ENCODE measurements at regions not wholly inside any gene's neighbourhood (a gene's known extent, or its start where the extent isn't known, plus 50 kb on each side); places are given as distances from the start of the nearest gene placed in this dataset.
"Not testable (repeated sequence)": the region's sequence is repeated elsewhere in the genome, so short reads cannot be mapped to it uniquely, and the experiment has no call there.

- peaks cover 16% of the 10 kb centered on the region for H3K4me1 ChIP-seq (ENCODE audit: insufficient read depth, low read length)
- H3K9ac ChIP-seq (ENCODE audit: low read depth, low read length), result no peak overlapping the region
- no peak overlapping the region for H3K4me3 ChIP-seq (ENCODE audit: low read length)
- no peaks in the 10 kb centered on the region for H3K9me3 ChIP-seq (ENCODE audit: insufficient read depth, low read depth, low read length)
- H3K36me3 ChIP-seq (ENCODE audit: insufficient read depth, low read length), result no peaks in the 10 kb centered on the region
- no peaks in the 10 kb centered on the region; the same call in 1 of the 2 replicates for H3K27me3 ChIP-seq (ENCODE audit: insufficient read depth, low read length)
- peak overlapping the region; percentile 9; the same call in 1 of the 2 replicates for H3K27ac ChIP-seq (ENCODE audit: low read depth, low read length)
- WGBS, result 69% methylated on average over 2 of the region's 2 CpGs
Observed at GRCh38 chr12:4156317-4156716, 117.2 kb upstream of the CCND2 start.

DNA sequence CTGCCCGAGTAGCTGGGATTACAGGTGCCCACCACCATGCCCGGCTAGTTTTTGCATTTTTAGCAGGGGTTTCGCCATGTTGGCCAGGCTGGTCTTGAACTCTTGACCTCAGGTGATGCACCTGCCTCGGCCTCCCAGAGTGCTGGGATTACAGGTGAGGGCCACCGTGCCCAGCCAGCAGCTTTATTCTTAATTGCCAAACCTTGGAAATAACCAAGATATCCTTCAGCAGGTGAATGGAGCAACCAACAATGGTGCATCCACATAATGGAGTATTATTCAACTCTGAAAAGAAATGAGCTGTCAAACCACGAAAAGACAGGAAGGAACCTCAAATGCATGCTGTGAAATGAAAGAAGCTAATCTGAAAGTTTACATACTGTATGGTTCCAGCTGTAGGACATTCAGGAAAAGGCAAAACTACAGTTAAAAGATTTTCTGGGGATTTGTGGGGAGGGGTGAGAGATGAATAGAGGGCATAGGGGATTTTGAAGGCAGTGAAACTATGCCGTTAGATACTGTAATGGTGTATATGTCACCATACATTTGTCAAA is 118.8 kb upstream of the CCND2 start:
- H3K9ac ChIP-seq (ENCODE audit: low read depth, low read length), result no peak overlapping the region
- no peaks in the 10 kb centered on the region for H3K9me3 ChIP-seq (ENCODE audit: insufficient read depth, low read depth, low read length)
- H3K36me3 ChIP-seq (ENCODE audit: insufficient read depth, low read length), result no peaks in the 10 kb centered on the region
- H3K27ac ChIP-seq (ENCODE audit: low read depth, low read length), result no peak overlapping the region
- no peak overlapping the region for H3K4me3 ChIP-seq (ENCODE audit: low read length)
- 92% methylated on average over 7 of the region's 7 CpGs for WGBS
- no peaks in the 10 kb centered on the region for H3K27me3 ChIP-seq (ENCODE audit: insufficient read depth, low read length)
- H3K4me1 ChIP-seq (ENCODE audit: insufficient read depth, low read length), result peaks cover 16% of the 10 kb centered on the region

DNA sequence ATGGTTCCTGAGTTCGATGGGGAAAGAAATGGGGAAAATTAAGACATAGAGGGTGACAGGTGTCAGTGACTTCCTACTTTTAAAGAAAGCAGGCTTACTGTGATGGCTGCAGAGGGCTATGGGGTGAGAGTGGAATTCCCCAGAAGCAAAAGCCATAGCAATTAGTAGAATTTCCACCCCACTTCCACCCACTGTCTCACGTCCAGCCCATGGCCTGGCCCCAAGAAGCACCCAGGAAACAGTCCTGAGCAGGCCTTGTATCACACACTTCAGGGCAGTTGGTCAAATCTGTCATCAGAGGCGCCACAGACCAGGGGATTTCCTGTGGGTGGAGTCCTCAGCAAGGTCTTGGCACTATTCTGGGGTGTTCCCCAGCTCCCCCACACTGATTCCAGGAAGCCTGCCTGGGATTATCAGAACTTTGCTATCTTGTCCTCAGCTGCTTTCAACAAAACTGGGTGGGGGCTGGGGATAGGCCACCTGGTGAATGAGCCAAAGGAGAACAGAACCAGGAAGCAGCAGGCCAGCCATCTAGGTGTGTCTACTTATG is 120.1 kb upstream of the CCND2 start:
- H3K9ac ChIP-seq (ENCODE audit: low read depth, low read length), result no peak overlapping the region
- no peak overlapping the region for H3K4me3 ChIP-seq (ENCODE audit: low read length)
- no peak overlapping the region for H3K27ac ChIP-seq (ENCODE audit: low read depth, low read length)
- H3K27me3 ChIP-seq (ENCODE audit: insufficient read depth, low read length), result no peaks in the 10 kb centered on the region
- 83% methylated on average over 3 of the region's 3 CpGs for WGBS
- H3K36me3 ChIP-seq (ENCODE audit: insufficient read depth, low read length), result no peaks in the 10 kb centered on the region
- no peaks in the 10 kb centered on the region for H3K9me3 ChIP-seq (ENCODE audit: insufficient read depth, low read depth, low read length)
- H3K4me1 ChIP-seq (ENCODE audit: insufficient read depth, low read length), result peaks cover 16% of the 10 kb centered on the region

DNA sequence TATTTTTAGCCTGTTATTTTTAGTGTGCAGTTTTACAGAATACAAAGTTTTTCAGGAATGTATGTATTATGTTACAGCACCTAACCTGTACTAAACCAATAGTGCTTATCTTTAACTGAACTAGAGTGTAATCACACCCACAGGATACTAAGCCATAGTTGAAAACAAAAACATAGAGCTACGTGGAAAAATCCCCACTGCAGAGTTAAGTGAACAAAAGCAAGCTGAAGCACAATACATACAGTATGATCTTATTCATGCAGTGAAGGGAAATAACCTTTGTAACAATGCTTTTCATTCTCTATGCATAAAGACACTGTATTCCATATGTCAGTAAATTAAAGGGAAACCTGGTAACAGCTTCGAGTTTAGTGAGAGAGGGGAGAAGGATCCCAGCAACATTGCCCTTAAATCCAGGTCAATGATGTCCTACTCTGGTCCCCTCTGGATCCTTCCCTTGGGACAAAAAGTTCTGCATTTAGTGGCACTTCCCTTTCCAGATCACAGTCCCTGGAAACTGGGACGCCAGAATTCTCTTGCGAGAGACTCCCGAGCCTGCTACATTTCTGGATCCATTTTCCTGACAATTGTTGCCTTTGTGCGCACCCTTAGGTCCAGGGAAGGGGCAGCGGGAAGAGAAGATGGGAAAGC is 121.3 kb upstream of the CCND2 start:
- no peak overlapping the region for H3K27ac ChIP-seq (ENCODE audit: low read depth, low read length)
- H3K4me1 ChIP-seq (ENCODE audit: insufficient read depth, low read length), result peaks cover 19% of the 10 kb centered on the region
- H3K36me3 ChIP-seq (ENCODE audit: insufficient read depth, low read length), result no peaks in the 10 kb centered on the region
- H3K27me3 ChIP-seq (ENCODE audit: insufficient read depth, low read length), result no peaks in the 10 kb centered on the region
- WGBS, result 88% methylated on average over 7 of the region's 7 CpGs
- no peak overlapping the region for H3K4me3 ChIP-seq (ENCODE audit: low read length)
- no peak overlapping the region for H3K9ac ChIP-seq (ENCODE audit: low read depth, low read length)
- H3K9me3 ChIP-seq (ENCODE audit: insufficient read depth, low read depth, low read length), result no peaks in the 10 kb centered on the region

- 97% methylated on average over 3 of the region's 4 CpGs for WGBS
- Histone ChIP-seq H3K9me3 (ENCODE audit: insufficient read depth, low read depth, low read length) (no peaks in the 10 kb centered on the region), H3K36me3 (ENCODE audit: insufficient read depth, low read length) (no peaks in the 10 kb centered on the region), H3K9ac (ENCODE audit: low read depth, low read length) (no peak overlapping the region), H3K4me1 (ENCODE audit: insufficient read depth, low read length) (peaks cover 19% of the 10 kb centered on the region), H3K4me3 (ENCODE audit: low read length) (no peak overlapping the region), H3K27ac (ENCODE audit: low read depth, low read length) (no peak overlapping the region), H3K27me3 (ENCODE audit: insufficient read depth, low read length) (no peaks in the 10 kb centered on the region)
Observed at GRCh38 chr12:4151362-4152121, 122.0 kb upstream of the CCND2 start.

DNA sequence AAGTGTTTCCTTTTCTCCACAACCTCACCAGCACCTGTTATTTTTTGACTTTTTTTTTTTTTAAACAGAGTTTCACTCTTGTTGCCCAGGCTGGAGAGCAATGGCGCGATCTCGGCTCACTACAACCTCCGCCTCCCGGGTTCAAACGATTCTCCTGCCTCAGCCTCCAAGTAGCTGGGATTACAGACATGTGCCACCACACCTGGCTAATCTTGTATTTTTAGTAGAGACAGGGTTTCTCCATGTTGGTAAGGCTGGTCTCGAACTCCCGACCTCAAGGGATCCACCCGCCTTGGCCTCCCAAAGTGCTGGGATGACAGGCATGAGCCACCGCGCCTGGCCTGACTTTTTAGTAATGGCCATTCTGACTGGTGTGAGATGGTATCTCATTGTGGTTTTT is 123.2 kb upstream of the CCND2 start:
- WGBS, result 98% methylated on average over 11 of the region's 11 CpGs
- not testable (repeated sequence) for H3K9me3 ChIP-seq (ENCODE audit: insufficient read depth, low read depth, low read length); H3K36me3 ChIP-seq (ENCODE audit: insufficient read depth, low read length); H3K27ac ChIP-seq (ENCODE audit: low read depth, low read length); H3K4me3 ChIP-seq (ENCODE audit: low read length); H3K9ac ChIP-seq (ENCODE audit: low read depth, low read length); H3K27me3 ChIP-seq (ENCODE audit: insufficient read depth, low read length)
- peaks cover 13% of the 10 kb centered on the region; the same call in 1 of the 2 replicates for H3K4me1 ChIP-seq (ENCODE audit: insufficient read depth, low read length)

DNA sequence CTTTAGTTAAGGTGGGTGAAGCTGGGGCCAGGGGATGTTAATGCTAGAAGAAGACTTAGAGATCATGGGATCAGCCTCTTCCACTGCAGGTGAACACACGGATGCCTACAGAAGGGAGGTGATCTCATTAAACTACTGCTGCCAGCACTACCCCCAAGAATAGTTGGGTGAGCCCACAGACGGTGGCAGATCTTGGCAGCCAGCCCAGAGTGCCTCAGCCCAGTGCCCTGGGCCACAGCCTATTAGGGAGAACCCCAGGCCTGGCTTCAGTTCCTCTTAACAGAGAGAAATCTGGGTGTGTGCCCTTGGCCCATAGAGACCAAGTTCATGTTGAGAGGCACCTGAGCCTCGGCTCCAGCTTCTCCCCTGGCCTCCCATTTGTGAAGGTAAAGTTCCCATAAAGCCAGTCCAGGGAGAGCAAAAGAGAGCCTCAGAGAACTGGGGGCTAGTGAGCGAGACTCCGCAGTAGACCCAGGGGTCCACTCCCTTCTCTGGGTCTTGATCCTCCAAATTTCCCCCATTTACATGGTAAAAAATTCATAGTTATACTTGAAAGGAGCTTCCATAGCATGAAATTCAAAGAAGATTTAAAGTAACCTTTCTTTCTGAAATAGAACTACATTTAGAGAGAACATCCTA is 125.0 kb upstream of the CCND2 start:
- no peaks in the 10 kb centered on the region for H3K27me3 ChIP-seq (ENCODE audit: insufficient read depth, low read length)
- WGBS, result 90% methylated on average over 5 of the region's 5 CpGs
- H3K4me1 ChIP-seq (ENCODE audit: insufficient read depth, low read length), result peaks cover 13% of the 10 kb centered on the region; the same call in 1 of the 2 replicates
- no peak overlapping the region for H3K4me3 ChIP-seq (ENCODE audit: low read length)
- H3K36me3 ChIP-seq (ENCODE audit: insufficient read depth, low read length), result no peaks in the 10 kb centered on the region
- no peak overlapping the region for H3K9ac ChIP-seq (ENCODE audit: low read depth, low read length)
- H3K27ac ChIP-seq (ENCODE audit: low read depth, low read length), result no peak overlapping the region
- no peaks in the 10 kb centered on the region for H3K9me3 ChIP-seq (ENCODE audit: insufficient read depth, low read depth, low read length)

DNA sequence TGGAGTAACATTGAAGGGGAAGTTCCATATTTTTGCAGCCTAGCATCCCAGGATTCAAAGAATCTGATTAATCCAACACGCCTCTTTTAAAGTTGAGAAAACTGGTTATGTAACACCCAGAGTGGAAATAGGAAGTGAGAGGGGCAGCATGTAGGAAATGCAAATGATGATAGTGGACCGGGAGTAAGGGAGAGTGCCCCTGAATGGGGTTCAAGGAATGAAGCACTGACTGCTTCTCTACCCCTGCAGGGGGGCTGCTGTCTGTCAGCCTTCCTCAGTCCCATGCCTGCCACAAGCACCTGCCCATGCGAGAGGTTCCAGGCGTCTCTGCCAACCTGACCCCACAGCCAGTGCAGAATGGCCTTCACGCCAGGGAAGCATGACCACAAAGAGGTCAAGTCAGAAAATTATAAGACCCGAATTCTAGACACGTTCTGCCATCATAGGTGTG is 126.5 kb upstream of the CCND2 start:
- Histone ChIP-seq H3K36me3 (ENCODE audit: insufficient read depth, low read length) (no peaks in the 10 kb centered on the region), H3K4me1 (ENCODE audit: insufficient read depth, low read length) (peaks cover 13% of the 10 kb centered on the region; the same call in 1 of the 2 replicates), H3K27ac (ENCODE audit: low read depth, low read length) (no peak overlapping the region), H3K9me3 (ENCODE audit: insufficient read depth, low read depth, low read length) (no peaks in the 10 kb centered on the region), H3K4me3 (ENCODE audit: low read length) (no peak overlapping the region), H3K9ac (ENCODE audit: low read depth, low read length) (no peak overlapping the region), H3K27me3 (ENCODE audit: insufficient read depth, low read length) (no peaks in the 10 kb centered on the region)
- WGBS, result 64% methylated on average over 7 of the region's 7 CpGs

DNA sequence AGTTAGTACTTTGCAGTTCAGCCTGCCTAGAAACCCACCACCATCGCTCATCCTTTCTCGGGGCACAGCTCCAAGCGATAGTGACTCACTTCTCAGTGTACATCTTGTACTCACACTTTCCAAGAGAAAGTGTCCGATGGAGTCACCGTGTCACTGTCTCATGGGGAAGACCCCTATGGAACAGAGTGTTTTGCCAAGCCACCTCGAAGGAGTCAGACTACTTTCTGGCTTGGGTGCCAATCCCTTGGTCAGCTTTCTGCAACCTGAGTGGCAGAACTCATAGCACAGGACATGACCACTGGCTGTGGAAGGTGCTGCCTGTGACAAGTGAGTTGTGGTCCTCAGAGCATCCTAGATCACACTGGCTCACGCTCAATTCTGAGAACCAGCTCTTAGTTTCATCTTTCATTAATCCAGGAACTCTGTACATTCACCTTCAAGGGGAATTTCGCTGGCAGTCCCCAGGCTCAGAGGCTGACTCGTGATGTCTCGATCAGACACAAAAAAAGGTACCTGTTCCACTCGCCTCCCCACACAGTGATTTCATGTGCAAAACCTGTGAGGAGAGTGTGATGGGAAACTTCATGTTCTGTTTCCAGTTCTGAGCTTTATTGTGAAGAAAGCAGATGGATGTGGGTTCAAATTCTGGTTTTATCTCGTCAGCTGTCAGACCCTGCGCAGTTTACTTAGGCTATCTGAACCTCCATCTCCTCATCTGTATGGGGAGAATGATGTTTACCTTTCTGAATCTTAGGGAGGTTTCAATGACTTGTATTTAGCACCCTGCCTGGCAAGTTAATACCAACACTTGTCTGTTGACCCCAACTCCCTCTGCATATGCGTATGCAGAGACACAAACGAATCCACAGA is 127.3 kb upstream of the CCND2 start:
- Histone ChIP-seq H3K4me3 (ENCODE audit: low read length) (no peak overlapping the region), H3K36me3 (ENCODE audit: insufficient read depth, low read length) (no peaks in the 10 kb centered on the region), H3K9ac (ENCODE audit: low read depth, low read length) (no peak overlapping the region), H3K27me3 (ENCODE audit: insufficient read depth, low read length) (no peaks in the 10 kb centered on the region), H3K4me1 (ENCODE audit: insufficient read depth, low read length) (peaks cover 13% of the 10 kb centered on the region; the same call in 1 of the 2 replicates), H3K9me3 (ENCODE audit: insufficient read depth, low read depth, low read length) (no peaks in the 10 kb centered on the region), H3K27ac (ENCODE audit: low read depth, low read length) (no peak overlapping the region)
- WGBS, result 79% methylated on average over 15 of the region's 15 CpGs

DNA sequence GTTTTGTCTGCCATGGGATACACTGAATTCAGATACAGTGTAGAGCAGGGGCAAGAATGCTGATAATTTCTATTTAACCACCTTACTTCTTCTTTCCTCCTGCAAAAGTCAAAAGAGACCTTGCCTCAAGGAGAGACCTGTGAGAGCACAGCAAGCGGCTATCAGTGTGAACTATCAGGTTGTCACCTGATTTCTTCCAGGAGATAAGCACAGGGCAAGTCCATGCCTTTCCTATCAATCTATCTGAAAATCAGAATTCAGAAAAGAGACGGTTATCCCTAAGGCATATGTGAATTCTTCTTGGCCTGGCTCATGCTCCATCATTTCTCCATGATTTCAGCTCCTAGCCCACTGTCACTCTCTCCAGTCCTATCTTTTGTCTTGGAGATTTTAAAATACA is 128.9 kb upstream of the CCND2 start:
- 83% methylated on average over 2 of the region's 2 CpGs for WGBS
- H3K36me3 ChIP-seq (ENCODE audit: insufficient read depth, low read length), result no peaks in the 10 kb centered on the region
- no peak overlapping the region for H3K9ac ChIP-seq (ENCODE audit: low read depth, low read length)
- H3K4me3 ChIP-seq (ENCODE audit: low read length), result no peak overlapping the region
- H3K27me3 ChIP-seq (ENCODE audit: insufficient read depth, low read length), result no peaks in the 10 kb centered on the region
- no peak overlapping the region for H3K27ac ChIP-seq (ENCODE audit: low read depth, low read length)
- H3K9me3 ChIP-seq (ENCODE audit: insufficient read depth, low read depth, low read length), result no peaks in the 10 kb centered on the region
- peaks cover 13% of the 10 kb centered on the region; the same call in 1 of the 2 replicates for H3K4me1 ChIP-seq (ENCODE audit: insufficient read depth, low read length)
